ENCODE measurements at regions not wholly inside any gene's neighbourhood (a gene's known extent, or its start where the extent isn't known, plus 50 kb on each side); places are given as distances from the start of the nearest gene placed in this dataset.

DNA sequence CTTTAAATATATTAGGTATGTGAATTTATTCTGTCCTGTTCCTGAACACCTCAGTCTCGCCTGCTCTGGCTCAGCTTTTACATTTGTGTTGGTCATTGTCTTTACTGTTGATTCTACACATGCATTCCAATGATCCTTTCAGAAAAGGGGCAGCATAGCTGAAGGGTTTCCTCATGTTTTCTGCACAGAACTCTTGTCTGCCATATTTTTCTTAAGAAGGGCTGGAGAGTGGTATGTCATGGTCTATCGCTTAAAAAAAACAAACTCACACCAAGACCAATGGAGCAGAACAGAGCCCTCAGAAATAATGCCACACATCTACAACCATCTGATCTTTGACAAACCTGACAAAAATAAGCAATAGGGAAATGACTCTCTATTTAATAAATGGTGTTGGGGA is 215.8 kb upstream of the HSFY2 start:
- Histone ChIP-seq H3K4me3 (no peak overlapping the region), H3K4me1 (no peaks in the 10 kb centered on the region), H3K27ac (no peak overlapping the region), H3K27me3 (no peaks in the 10 kb centered on the region), H3K36me3 (no peaks in the 10 kb centered on the region), H3K9me3 (no peaks in the 10 kb centered on the region)
- intact Hi-C loops (cut with DNase I; ENCODE audit: low total_unique reads) (no loop called here), in situ Hi-C loops (cut with MboI; ENCODE audit: low sequenced_read_pairs in 4 of 4) (no loop called here)
- ATAC-seq: no peak
- no peak for DNase-seq
- no peak for TF ChIP-seq POLR2A (IDR thresholded peaks at IDR 0.05)
- TF ChIP-seq, protein P1, sequence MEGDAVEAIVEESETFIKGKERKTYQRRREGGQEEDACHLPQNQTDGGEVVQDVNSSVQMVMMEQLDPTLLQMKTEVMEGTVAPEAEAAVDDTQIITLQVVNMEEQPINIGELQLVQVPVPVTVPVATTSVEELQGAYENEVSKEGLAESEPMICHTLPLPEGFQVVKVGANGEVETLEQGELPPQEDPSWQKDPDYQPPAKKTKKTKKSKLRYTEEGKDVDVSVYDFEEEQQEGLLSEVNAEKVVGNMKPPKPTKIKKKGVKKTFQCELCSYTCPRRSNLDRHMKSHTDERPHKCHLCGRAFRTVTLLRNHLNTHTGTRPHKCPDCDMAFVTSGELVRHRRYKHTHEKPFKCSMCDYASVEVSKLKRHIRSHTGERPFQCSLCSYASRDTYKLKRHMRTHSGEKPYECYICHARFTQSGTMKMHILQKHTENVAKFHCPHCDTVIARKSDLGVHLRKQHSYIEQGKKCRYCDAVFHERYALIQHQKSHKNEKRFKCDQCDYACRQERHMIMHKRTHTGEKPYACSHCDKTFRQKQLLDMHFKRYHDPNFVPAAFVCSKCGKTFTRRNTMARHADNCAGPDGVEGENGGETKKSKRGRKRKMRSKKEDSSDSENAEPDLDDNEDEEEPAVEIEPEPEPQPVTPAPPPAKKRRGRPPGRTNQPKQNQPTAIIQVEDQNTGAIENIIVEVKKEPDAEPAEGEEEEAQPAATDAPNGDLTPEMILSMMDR (IDR thresholded peaks at IDR 0.05 in 4 of 5, conservative IDR thresholded peaks at IDR 0.05 in 1 of 5): no peak

DNA sequence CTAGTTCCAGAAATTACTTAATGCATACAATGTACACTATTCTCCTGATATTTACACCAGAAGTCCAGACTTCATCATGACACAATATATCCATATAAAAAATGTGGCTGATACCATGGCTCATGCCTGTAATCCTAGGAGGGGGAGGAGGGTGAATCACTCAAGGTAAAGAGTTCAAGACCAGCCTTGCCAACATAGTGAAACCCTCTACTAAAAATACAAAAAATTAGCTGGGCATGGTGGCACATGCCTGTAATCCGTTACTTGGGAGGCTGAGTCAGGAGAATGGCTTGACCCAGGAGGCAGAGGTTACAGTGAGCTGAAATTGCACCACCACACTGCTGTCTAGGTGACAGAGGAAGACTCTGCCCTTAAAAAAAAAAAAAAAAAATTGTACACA is 192.5 kb upstream of the HSFY2 start:
- Histone ChIP-seq H3K4me1 (no peaks in the 10 kb centered on the region), H3K4me3 (no peak overlapping the region), H3K36me3 (no peaks in the 10 kb centered on the region), H3K27me3 (no peaks in the 10 kb centered on the region), H3K9me3 (no peaks in the 10 kb centered on the region), H3K27ac (no peak overlapping the region)
- TF ChIP-seq, protein P1 (IDR thresholded peaks at IDR 0.05 in 4 of 5, conservative IDR thresholded peaks at IDR 0.05 in 1 of 5): no peak
- TF ChIP-seq POLR2A (IDR thresholded peaks at IDR 0.05): no peak
- in situ Hi-C loops (cut with MboI; ENCODE audit: low sequenced_read_pairs in 4 of 4) (no loop called here), intact Hi-C loops (cut with DNase I; ENCODE audit: low total_unique reads) (no loop called here)
- ATAC-seq: no peak
- no peak for DNase-seq

DNA sequence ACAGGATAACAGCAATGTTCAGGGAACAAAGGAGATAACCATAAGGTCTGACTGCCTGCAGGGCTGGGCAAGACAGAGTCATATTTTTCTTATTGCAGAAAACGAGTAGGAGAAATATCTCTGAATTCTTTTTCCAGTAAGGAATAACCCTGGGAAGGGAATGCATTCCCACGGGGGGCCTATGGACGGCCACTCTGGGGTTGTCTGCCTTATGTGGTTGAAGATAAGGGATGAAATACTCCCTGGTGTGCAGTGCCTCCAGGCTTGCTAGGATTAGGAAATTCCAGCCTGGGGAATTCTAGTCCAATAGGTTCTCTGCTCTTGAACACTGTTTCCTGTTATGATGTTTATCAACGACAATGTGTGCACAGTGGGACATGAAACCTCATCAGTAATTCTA is 185.3 kb upstream of the HSFY2 start:
- intact Hi-C loops (cut with DNase I; ENCODE audit: low total_unique reads): no loop called here
- ATAC-seq (no peak), DNase-seq (no peak)
- TF ChIP-seq, protein P1 (IDR thresholded peaks at IDR 0.05 in 4 of 5, conservative IDR thresholded peaks at IDR 0.05 in 1 of 5): no peak
- no peak for TF ChIP-seq POLR2A (IDR thresholded peaks at IDR 0.05)
- Histone ChIP-seq H3K27ac (no peak overlapping the region), H3K27me3 (no peaks in the 10 kb centered on the region), H3K36me3 (no peaks in the 10 kb centered on the region), H3K4me1 (no peaks in the 10 kb centered on the region), H3K4me3 (no peak overlapping the region), H3K9me3 (no peaks in the 10 kb centered on the region)
- in situ Hi-C loops (cut with MboI; ENCODE audit: low sequenced_read_pairs in 4 of 4): no loop called here

DNA sequence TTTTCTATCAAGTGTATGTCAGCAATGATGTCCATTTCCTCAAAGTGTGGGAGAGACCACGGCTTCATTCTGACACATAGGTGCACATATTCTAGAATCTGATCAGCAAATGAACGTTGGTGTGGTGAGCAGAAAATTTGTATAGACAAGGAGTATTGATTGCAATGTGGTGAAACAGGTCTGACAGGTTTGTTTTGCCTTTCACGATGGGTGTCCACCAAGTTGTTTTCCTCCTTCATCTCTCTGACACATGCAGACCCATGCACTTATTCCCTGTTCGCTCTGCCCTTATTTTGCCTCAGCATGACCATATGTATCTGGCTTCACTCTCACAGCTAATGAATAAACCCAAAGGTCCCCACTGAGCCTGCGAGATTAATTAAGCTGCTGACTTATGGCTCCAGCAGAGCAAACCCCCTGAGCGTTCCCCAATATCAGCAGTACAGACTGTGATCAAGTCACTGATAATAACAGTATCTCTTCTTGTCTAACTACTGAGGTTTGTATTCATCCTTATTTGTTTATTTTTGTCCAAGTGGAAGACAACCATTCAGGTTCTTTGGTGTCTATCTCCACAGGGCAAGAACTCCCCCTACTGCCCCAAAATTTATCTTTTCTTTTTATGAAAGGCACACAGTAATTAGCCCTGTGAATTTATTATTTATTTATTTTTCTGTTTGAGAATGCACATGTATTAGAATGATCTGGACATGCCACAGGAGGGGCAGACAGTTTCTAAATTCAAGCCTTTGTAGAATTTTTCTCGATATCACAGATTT is 178.3 kb upstream of the HSFY2 start:
- TF ChIP-seq, protein P1 (IDR thresholded peaks at IDR 0.05 in 4 of 5, conservative IDR thresholded peaks at IDR 0.05 in 1 of 5): no peak
- no peak for TF ChIP-seq POLR2A (IDR thresholded peaks at IDR 0.05)
- DNase-seq: no peak
- Histone ChIP-seq H3K4me1 (peaks cover 0 to 4% of the 10 kb centered on the region in 2 donors), H3K36me3 (no peaks in the 10 kb centered on the region), H3K4me3 (no peak overlapping the region), H3K27ac (no peak overlapping the region), H3K9me3 (no peaks in the 10 kb centered on the region), H3K27me3 (no peaks in the 10 kb centered on the region)
- no peak for ATAC-seq
- intact Hi-C loops (cut with DNase I; ENCODE audit: low total_unique reads): no loop called here
- in situ Hi-C loops (cut with MboI; ENCODE audit: low sequenced_read_pairs in 4 of 4): no loop called here

DNA sequence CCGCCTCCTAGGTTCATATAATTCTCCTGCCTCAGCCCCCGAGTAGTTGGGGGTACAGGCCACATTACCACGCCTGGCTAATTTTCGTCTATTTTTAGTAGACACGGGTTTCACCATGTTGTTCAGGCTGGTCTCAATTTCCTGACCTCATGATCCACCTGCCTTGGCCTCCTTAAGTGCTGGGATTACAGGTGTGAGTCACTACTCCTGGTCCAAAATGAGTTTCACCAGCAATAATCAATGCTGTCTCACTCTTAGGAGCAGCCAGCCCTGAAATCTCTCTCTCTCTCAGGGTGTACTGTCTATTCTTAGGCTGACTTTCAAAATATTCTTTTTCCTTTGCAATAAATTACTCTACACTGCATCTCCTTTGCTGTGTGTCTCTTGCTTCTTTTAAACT is 177.5 kb upstream of the HSFY2 start:
- intact Hi-C loops (cut with DNase I; ENCODE audit: low total_unique reads) (no loop called here), in situ Hi-C loops (cut with MboI; ENCODE audit: low sequenced_read_pairs in 4 of 4) (no loop called here)
- Histone ChIP-seq H3K4me1 (peaks cover 0 to 4% of the 10 kb centered on the region in 2 donors), H3K36me3 (no peaks in the 10 kb centered on the region), H3K27me3 (no peaks in the 10 kb centered on the region), H3K9me3 (no peaks in the 10 kb centered on the region), H3K27ac (no peak overlapping the region), H3K4me3 (no peak overlapping the region)
- TF ChIP-seq POLR2A (IDR thresholded peaks at IDR 0.05): no peak
- TF ChIP-seq, protein P1 (IDR thresholded peaks at IDR 0.05 in 4 of 5, conservative IDR thresholded peaks at IDR 0.05 in 1 of 5): no peak
- peak in 1 of 2 donors; percentile 47 for ATAC-seq
- no peak for DNase-seq

Data from gastrocnemius medialis (tissue), 4 donors.